H9 (cell line): ENCODE measurements at regions not wholly inside any gene's neighbourhood (a gene's known extent, or its start where the extent isn't known, plus 50 kb on each side); places are given as distances from the start of the nearest gene placed in this dataset.

Experiments
- DNase-seq: peaks from one replicate; pipeline ENCODE4 v3.0.0-alpha.2; 2017
- H2AFZ ChIP-seq: one replicate; pipeline ENCODE4 v1.6.1; 2013; ENCODE audit warnings: mild to moderate bottlenecking, low read length, control low read depth, moderate library complexity
- H2AK5ac ChIP-seq: 2 replicates; pipeline ENCODE4 v1.6.1; 2013; ENCODE audit warnings: low read length, control low read depth, mixed read lengths; ENCODE audit not compliant: insufficient read length
- H2BK120ac ChIP-seq: one replicate; pipeline ENCODE4 v1.6.1; 2013; ENCODE audit warnings: low read depth, mild to moderate bottlenecking, low read length, control low read depth, inconsistent platforms; ENCODE audit not compliant: poor library complexity, severe bottlenecking
- H2BK12ac ChIP-seq: 2 replicates; pipeline ENCODE4 v1.6.1; 2013; ENCODE audit warnings: low read length, control low read depth, mixed read lengths, low read depth; ENCODE audit not compliant: insufficient read length
- H2BK15ac ChIP-seq: 2 replicates; pipeline ENCODE4 v1.6.1; 2013; ENCODE audit warnings: low read depth, low read length, control low read depth
- H2BK20ac ChIP-seq: one replicate; pipeline ENCODE4 v1.6.1; 2013; ENCODE audit warnings: low read depth, mild to moderate bottlenecking, low read length, control low read depth, inconsistent platforms; ENCODE audit not compliant: poor library complexity, severe bottlenecking
- H2BK5ac ChIP-seq: 2 replicates; pipeline ENCODE4 v1.6.1; 2013; ENCODE audit warnings: low read length, control low read depth, mixed read lengths; ENCODE audit not compliant: insufficient read length
- H3K14ac ChIP-seq: 2 replicates; pipeline ENCODE4 v1.6.1; 2013; ENCODE audit warnings: low read length, control low read depth; ENCODE audit not compliant: insufficient read depth
- H3K18ac ChIP-seq: 2 replicates; pipeline ENCODE4 v1.6.1; 2013; ENCODE audit warnings: low read depth, mild to moderate bottlenecking, mixed read lengths, low read length, control low read depth; ENCODE audit not compliant: insufficient read length
- H3K23ac ChIP-seq: 2 replicates; pipeline ENCODE4 v1.6.1; 2013; ENCODE audit warnings: low read length, control low read depth, mixed read lengths, low read depth; ENCODE audit not compliant: insufficient read length
- H3K23me2 ChIP-seq: 2 replicates; pipeline ENCODE4 v1.6.1; 2013; ENCODE audit warnings: low read depth, mild to moderate bottlenecking, mixed read lengths, low read length, control low read depth; ENCODE audit not compliant: insufficient read length, poor library complexity, severe bottlenecking
- H3K27ac ChIP-seq: 2 replicates; pipeline ENCODE4 v1.5.1; 2013; ENCODE audit warnings: low read length, control low read depth, mixed read lengths, low read depth; ENCODE audit not compliant: insufficient read length
- H3K27me3 ChIP-seq: 2 replicates; pipeline ENCODE4 v1.6.1; 2013; ENCODE audit warnings: low read length, control low read depth, inconsistent platforms; ENCODE audit not compliant: insufficient read depth
- H3K4ac ChIP-seq: 2 replicates; pipeline ENCODE4 v1.6.1; 2013; ENCODE audit warnings: low read depth, mild to moderate bottlenecking, control low read depth, inconsistent platforms, low read length, moderate library complexity
- H3K4me1 ChIP-seq: 2 replicates; pipeline ENCODE4 v1.6.1; 2013; ENCODE audit warnings: low read length, control low read depth, inconsistent platforms; ENCODE audit not compliant: insufficient read depth
- H3K4me2 ChIP-seq: 2 replicates; pipeline ENCODE4 v1.6.1; 2013; ENCODE audit warnings: low read length, control low read depth, mixed read lengths; ENCODE audit not compliant: insufficient read length, insufficient read depth
- H3K56ac ChIP-seq: 2 replicates; pipeline ENCODE4 v1.6.1; 2013; ENCODE audit warnings: low read depth, mild to moderate bottlenecking, mixed read lengths, low read length, control low read depth; ENCODE audit not compliant: insufficient read length
- H3K79me1 ChIP-seq: 2 replicates; pipeline ENCODE4 v1.6.1; 2013; ENCODE audit warnings: low read depth, mild to moderate bottlenecking, moderate library complexity, low read length, control low read depth, inconsistent platforms; ENCODE audit not compliant: insufficient read depth, poor library complexity, severe bottlenecking
- H3K79me2 ChIP-seq: 2 replicates; pipeline ENCODE4 v1.6.1; 2013; ENCODE audit warnings: low read length, control low read depth, inconsistent platforms; ENCODE audit not compliant: insufficient read depth
- H3K9ac ChIP-seq: 2 replicates; pipeline ENCODE4 v1.6.1; 2013; ENCODE audit warnings: low read length, control low read depth, mixed read lengths; ENCODE audit not compliant: insufficient read length; ENCODE audit errors: extremely low read depth
- H3K9me3 ChIP-seq: one replicate; pipeline ENCODE4 v1.6.1; 2013; ENCODE audit warnings: low read depth, low read length, inconsistent platforms; ENCODE audit not compliant: control insufficient read depth
- H3T11ph ChIP-seq: one replicate; pipeline ENCODE4 v1.6.1; 2013; ENCODE audit warnings: mild to moderate bottlenecking, low read length, control low read depth, inconsistent platforms
- H4K20me1 ChIP-seq: one replicate; pipeline ENCODE4 v1.6.1; 2013; ENCODE audit not compliant: control insufficient read depth, insufficient read length, insufficient read depth
- H4K5ac ChIP-seq: 2 replicates; pipeline ENCODE4 v1.6.1; 2013; ENCODE audit warnings: low read depth, mild to moderate bottlenecking, mixed read lengths, low read length, control low read depth; ENCODE audit not compliant: insufficient read length
- H4K8ac ChIP-seq: replicated peaks from 2 replicates; pipeline ENCODE4 v1.6.1; 2013; ENCODE audit warnings: low read length, control low read depth, mixed read lengths, low read depth; ENCODE audit not compliant: insufficient read length
- H4K91ac ChIP-seq: 2 replicates; pipeline ENCODE4 v1.6.1; 2013; ENCODE audit warnings: low read depth, mild to moderate bottlenecking, moderate library complexity, mixed read lengths, low read length, control low read depth; ENCODE audit not compliant: insufficient read length
- H3K27ac Mint-ChIP-seq, 3 experiments: 2 replicates in 2 of 3; 3 replicates in 1 of 3; pipeline ENCODE4 v1.8.0; 2020 to 2021; ENCODE audit warnings: mixed read lengths in 3 of 3, mild to moderate bottlenecking in 1 of 3, moderate library complexity in 1 of 3
- H3K27me3 Mint-ChIP-seq: 2 replicates; pipeline ENCODE4 v1.8.0; 2021; ENCODE audit warnings: low read depth, mild to moderate bottlenecking, moderate library complexity, mixed read lengths
- H3K36me3 Mint-ChIP-seq, 3 experiments: 2 replicates in 2 of 3; 3 replicates in 1 of 3; pipeline ENCODE4 v1.8.0; 2020 to 2021; ENCODE audit warnings: low read depth in 3 of 3, mixed read lengths in 3 of 3; ENCODE audit not compliant: insufficient read depth in 1 of 3
- H3K4me1 Mint-ChIP-seq, 2 experiments: 2 replicates each; pipeline ENCODE4 v1.8.0; 2020; ENCODE audit warnings: mixed read lengths in 2 of 2
- H3K4me3 Mint-ChIP-seq, 2 experiments: 2 replicates in 1 of 2; 3 replicates in 1 of 2; pipeline ENCODE4 v1.8.0; 2020 to 2021; ENCODE audit warnings: mild to moderate bottlenecking in 2 of 2, mixed read lengths in 2 of 2, moderate library complexity in 1 of 2
- H3K9me3 Mint-ChIP-seq, 2 experiments: 2 replicates in 1 of 2; 3 replicates in 1 of 2; pipeline ENCODE4 v1.8.0; 2020; ENCODE audit warnings: mild to moderate bottlenecking in 2 of 2, mixed read lengths in 2 of 2, moderate library complexity in 1 of 2
- WGBS: extraction: QIAGEN DNeasy Blood & Tissue Kit; methylation state at CpG from one replicate; pipeline ENCODE4 v1.1.7; 2013; ENCODE audit warnings: missing lambda C conversion rate, low lambda C conversion rate, mixed read lengths; ENCODE audit not compliant: insufficient read length; ENCODE audit errors: extremely low coverage; 5-methylcytosine and 5-hydroxymethylcytosine counted together
- TF ChIP-seq, protein P1 (sequence below): fragments of 200-600 bp; sonication (generic); conservative IDR thresholded peaks from 3 replicates; pipeline ENCODE4 v1.8.0; 2021; ENCODE audit warnings: antibody characterized with exemption, mild to moderate bottlenecking

DNA sequence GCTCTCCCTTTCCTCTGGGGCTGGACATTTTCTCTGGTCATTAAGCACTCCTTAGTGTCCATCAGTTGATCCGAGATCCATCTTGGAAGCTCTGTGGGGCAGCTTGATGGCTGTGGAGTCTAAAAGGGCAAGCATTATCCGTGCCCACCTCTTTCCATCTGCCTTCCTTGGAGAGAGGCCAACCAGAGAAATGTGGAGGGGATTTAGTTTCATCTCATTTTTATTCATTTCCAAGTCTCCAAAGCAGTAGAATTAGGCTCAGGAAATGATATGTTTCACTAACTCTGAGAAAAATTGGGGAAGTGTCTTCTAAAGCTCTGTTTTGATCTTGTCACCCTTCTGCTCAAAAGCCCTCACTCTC, 95.9 kb upstream of the KLHL25 start:
- Histone ChIP-seq H3K18ac (no peak overlapping the region), H4K8ac (no peak overlapping the region), H2BK20ac (no peak overlapping the region), H3K23me2 (no peaks in the 10 kb centered on the region), H4K20me1 (no peaks in the 10 kb centered on the region), H3K9ac (no peak overlapping the region), H3K4ac (no peak overlapping the region), H2BK5ac (no peak overlapping the region), H2BK120ac (no peak overlapping the region), H3T11ph (no peak overlapping the region), H2AFZ (no peak overlapping the region), H3K79me1 (no peaks in the 10 kb centered on the region), H3K9me3 (no peaks in the 10 kb centered on the region), H2AK5ac (no peak overlapping the region), H3K56ac (no peak overlapping the region), H2BK12ac (no peak overlapping the region), H3K27ac (no peak overlapping the region), H3K4me2 (no peak overlapping the region), H3K27me3 (no peaks in the 10 kb centered on the region), H4K5ac (no peak overlapping the region), H3K23ac (no peak overlapping the region), H3K14ac (no peak overlapping the region), H4K91ac (no peak overlapping the region), H2BK15ac (no peak overlapping the region), H3K79me2 (no peaks in the 10 kb centered on the region), H3K4me1 (no peaks in the 10 kb centered on the region)
- WGBS = no CpG with 5 or more reads among the region's 2 CpGs
- TF ChIP-seq, protein P1, sequence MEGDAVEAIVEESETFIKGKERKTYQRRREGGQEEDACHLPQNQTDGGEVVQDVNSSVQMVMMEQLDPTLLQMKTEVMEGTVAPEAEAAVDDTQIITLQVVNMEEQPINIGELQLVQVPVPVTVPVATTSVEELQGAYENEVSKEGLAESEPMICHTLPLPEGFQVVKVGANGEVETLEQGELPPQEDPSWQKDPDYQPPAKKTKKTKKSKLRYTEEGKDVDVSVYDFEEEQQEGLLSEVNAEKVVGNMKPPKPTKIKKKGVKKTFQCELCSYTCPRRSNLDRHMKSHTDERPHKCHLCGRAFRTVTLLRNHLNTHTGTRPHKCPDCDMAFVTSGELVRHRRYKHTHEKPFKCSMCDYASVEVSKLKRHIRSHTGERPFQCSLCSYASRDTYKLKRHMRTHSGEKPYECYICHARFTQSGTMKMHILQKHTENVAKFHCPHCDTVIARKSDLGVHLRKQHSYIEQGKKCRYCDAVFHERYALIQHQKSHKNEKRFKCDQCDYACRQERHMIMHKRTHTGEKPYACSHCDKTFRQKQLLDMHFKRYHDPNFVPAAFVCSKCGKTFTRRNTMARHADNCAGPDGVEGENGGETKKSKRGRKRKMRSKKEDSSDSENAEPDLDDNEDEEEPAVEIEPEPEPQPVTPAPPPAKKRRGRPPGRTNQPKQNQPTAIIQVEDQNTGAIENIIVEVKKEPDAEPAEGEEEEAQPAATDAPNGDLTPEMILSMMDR = no peak
- H3K27me3 Mint-ChIP-seq = peaks cover 9% of the 10 kb centered on the region
- no peaks in the 10 kb centered on the region for H3K9me3 Mint-ChIP-seq
- H3K4me1 Mint-ChIP-seq = peaks cover 6 to 14% of the 10 kb centered on the region in 2 experiments; a peak in 3 of 4 replicates
- no peak overlapping the region; a peak in 2 of 7 replicates for H3K27ac Mint-ChIP-seq
- H3K4me3 Mint-ChIP-seq = no peak overlapping the region
- H3K36me3 Mint-ChIP-seq = no peaks in the 10 kb centered on the region
- no peak for DNase-seq
